Astrocyte (in vitro differentiated cells and primary cell): ENCODE measurements at regions not wholly inside any gene's neighbourhood (a gene's known extent, or its start where the extent isn't known, plus 50 kb on each side); places are given as distances from the start of the nearest gene placed in this dataset.

Experiments
- EZH2 ChIP-seq: IDR thresholded peaks from 2 replicates; pipeline ENCODE4 v1.6.1; 2012; ENCODE audit warnings: mild to moderate bottlenecking, low read length, inconsistent platforms; ENCODE audit not compliant: insufficient read depth
- TF ChIP-seq, protein P1 (sequence below): IDR thresholded peaks from 2 replicates; pipeline ENCODE4 v1.5.1; 2011; ENCODE audit warnings: low read depth, mild to moderate bottlenecking, inconsistent platforms, low read length, moderate library complexity; ENCODE audit not compliant: insufficient read depth

DNA sequence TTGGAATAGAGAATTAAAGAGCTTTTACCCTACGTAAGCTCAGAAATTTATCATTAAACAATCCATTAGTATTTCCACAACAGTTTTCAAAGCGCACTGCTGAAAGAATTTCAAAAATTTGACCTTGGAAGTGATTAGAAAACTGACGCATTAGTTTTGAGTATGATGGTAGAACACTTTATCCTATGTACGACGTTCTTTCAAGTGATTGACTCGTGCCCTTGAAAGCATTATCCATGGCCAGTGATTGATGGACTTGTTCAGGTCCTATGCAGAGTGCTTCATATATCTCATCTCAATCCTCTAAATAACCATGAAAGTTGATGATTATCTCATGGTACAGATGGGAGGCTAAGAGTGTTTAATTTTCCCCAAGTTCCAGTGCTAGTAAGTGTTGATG is 697.2 kb downstream of the USP25 start:
- TF ChIP-seq, protein P1, sequence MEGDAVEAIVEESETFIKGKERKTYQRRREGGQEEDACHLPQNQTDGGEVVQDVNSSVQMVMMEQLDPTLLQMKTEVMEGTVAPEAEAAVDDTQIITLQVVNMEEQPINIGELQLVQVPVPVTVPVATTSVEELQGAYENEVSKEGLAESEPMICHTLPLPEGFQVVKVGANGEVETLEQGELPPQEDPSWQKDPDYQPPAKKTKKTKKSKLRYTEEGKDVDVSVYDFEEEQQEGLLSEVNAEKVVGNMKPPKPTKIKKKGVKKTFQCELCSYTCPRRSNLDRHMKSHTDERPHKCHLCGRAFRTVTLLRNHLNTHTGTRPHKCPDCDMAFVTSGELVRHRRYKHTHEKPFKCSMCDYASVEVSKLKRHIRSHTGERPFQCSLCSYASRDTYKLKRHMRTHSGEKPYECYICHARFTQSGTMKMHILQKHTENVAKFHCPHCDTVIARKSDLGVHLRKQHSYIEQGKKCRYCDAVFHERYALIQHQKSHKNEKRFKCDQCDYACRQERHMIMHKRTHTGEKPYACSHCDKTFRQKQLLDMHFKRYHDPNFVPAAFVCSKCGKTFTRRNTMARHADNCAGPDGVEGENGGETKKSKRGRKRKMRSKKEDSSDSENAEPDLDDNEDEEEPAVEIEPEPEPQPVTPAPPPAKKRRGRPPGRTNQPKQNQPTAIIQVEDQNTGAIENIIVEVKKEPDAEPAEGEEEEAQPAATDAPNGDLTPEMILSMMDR: no peak
- TF ChIP-seq EZH2: no peak
